ENCODE measurements at regions not wholly inside any gene's neighbourhood (a gene's known extent, or its start where the extent isn't known, plus 50 kb on each side); places are given as distances from the start of the nearest gene placed in this dataset.

DNA sequence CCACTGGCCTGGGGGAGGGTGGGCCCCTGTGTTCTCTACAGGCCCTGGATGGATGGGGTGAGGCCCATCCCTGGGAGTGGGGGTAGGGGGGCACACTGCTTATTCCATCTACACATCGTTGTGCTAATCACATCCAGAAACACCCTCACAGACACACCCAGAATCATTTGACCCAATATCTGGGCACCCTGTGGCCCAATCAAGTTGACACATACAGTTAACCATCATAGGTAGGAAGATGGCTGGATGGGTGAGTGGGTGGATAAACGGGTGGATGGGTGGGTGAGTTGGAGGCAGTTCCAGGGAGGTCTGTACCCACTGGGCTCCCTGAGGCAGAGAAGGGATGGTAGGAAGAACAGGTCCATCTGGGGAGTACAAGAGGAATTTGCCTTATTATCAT lies 81.3 kb upstream of the LINC01488 start:
- Mint-ChIP-seq H3K9me3 (peaks cover 16% of the 10 kb centered on the region in 2 donors), H3K27ac (no peak overlapping the region), H3K4me1 (peaks cover 17 to 23% of the 10 kb centered on the region in 2 donors), H3K36me3 (peaks cover 5 to 6% of the 10 kb centered on the region in 2 donors), H3K4me3 (no peak overlapping the region), H3K27me3 (no peaks in the 10 kb centered on the region)
- no peak for ATAC-seq (replicated peaks)
- no peak for DNase-seq

- Mint-ChIP-seq H3K9me3 (peaks cover 16 to 18% of the 10 kb centered on the region in 2 donors), H3K27ac (no peak overlapping the region)
These were observed 80.5 kb upstream of the LINC01488 start for GRCh38 chr11:69400771-69401590.

GRCh38 chr11:69401715-69402114 lies 79.7 kb upstream of the LINC01488 start:
- peak; percentile 65 to 87 for ATAC-seq (replicated peaks)
- Mint-ChIP-seq H3K4me1 (peaks cover 20 to 23% of the 10 kb centered on the region in 2 donors), H3K36me3 (peaks cover 5 to 6% of the 10 kb centered on the region in 2 donors)

More at GRCh38 chr11:69400771-69401590, 80.5 kb upstream of the LINC01488 start:
- Mint-ChIP-seq H3K4me3 (peak overlapping the region; percentile 2 to 7), H3K27me3 (no peaks in the 10 kb centered on the region), H3K36me3 (peaks cover 5 to 6% of the 10 kb centered on the region in 2 donors), H3K4me1 (peaks cover 20 to 23% of the 10 kb centered on the region in 2 donors)
- DNase-seq (no peak), ATAC-seq (replicated peaks) (no peak)

DNA sequence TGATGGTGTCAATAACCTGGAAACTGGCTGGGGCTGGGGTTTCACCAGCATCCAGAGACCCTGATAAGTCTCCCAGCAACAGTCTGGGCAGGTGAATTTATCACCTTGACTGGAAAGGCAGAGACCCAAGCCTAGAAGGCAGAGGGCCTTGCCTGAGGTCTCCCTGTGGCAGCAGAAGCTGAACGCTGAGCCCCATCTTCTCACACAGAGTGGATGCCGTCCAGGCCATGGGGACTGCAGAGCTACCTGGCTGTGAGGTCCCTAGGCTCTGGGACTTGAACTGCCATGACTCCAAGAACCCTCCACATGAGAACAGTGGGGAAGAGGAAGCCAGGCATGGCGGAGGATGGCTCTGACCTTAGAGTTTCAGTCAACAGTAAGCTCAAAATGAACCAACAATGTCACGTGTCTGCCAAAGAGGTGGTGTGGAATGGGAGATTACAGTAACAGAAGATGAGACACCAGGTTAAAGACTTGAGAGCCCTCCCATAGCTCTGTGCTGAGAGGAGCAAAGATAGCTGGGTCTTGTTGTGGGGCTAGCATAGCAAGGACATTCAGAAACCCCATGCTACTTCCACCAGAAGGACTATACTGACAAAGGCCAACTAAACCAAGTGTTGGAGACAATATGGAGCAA lies 79.1 kb upstream of the LINC01488 start:
- ATAC-seq (replicated peaks), result peak in 1 of 2 donors; percentile 14
- Mint-ChIP-seq H3K4me3 (no peak overlapping the region), H3K27ac (no peak overlapping the region)

More at GRCh38 chr11:69401715-69402114, 79.7 kb upstream of the LINC01488 start:
- Mint-ChIP-seq H3K27ac (no peak overlapping the region), H3K9me3 (peaks cover 16 to 18% of the 10 kb centered on the region in 2 donors), H3K27me3 (no peaks in the 10 kb centered on the region), H3K4me3 (no peak overlapping the region)
- no peak for DNase-seq

GRCh38 chr11:69403556-69404215 lies 77.8 kb upstream of the LINC01488 start:
- Mint-ChIP-seq H3K27ac (no peak overlapping the region), H3K4me1 (peaks cover 20% of the 10 kb centered on the region in 2 donors), H3K9me3 (peaks cover 16 to 18% of the 10 kb centered on the region in 2 donors), H3K36me3 (peaks cover 5 to 6% of the 10 kb centered on the region in 2 donors), H3K27me3 (peaks cover 3 to 4% of the 10 kb centered on the region in 2 donors), H3K4me3 (no peak overlapping the region)
- DNase-seq (no peak), ATAC-seq (replicated peaks) (no peak)

More for the DNA sequence above, 79.1 kb upstream of the LINC01488 start:
- Mint-ChIP-seq H3K36me3 (peaks cover 5 to 6% of the 10 kb centered on the region in 2 donors), H3K9me3 (peaks cover 16 to 18% of the 10 kb centered on the region in 2 donors), H3K4me1 (peaks cover 20 to 23% of the 10 kb centered on the region in 2 donors), H3K27me3 (no peaks in the 10 kb centered on the region)
- DNase-seq, result no peak

- DNase-seq, result no peak
- Mint-ChIP-seq H3K27me3 (peaks cover 11 to 13% of the 10 kb centered on the region in 2 donors), H3K4me1 (peaks cover 15 to 21% of the 10 kb centered on the region in 2 donors), H3K4me3 (no peak overlapping the region), H3K9me3 (peaks cover 11 to 13% of the 10 kb centered on the region in 2 donors), H3K27ac (no peak overlapping the region), H3K36me3 (peaks cover 5 to 6% of the 10 kb centered on the region in 2 donors)
- ATAC-seq (replicated peaks), result no peak
These were observed 75.4 kb upstream of the LINC01488 start for GRCh38 chr11:69406060-69406459.

DNA sequence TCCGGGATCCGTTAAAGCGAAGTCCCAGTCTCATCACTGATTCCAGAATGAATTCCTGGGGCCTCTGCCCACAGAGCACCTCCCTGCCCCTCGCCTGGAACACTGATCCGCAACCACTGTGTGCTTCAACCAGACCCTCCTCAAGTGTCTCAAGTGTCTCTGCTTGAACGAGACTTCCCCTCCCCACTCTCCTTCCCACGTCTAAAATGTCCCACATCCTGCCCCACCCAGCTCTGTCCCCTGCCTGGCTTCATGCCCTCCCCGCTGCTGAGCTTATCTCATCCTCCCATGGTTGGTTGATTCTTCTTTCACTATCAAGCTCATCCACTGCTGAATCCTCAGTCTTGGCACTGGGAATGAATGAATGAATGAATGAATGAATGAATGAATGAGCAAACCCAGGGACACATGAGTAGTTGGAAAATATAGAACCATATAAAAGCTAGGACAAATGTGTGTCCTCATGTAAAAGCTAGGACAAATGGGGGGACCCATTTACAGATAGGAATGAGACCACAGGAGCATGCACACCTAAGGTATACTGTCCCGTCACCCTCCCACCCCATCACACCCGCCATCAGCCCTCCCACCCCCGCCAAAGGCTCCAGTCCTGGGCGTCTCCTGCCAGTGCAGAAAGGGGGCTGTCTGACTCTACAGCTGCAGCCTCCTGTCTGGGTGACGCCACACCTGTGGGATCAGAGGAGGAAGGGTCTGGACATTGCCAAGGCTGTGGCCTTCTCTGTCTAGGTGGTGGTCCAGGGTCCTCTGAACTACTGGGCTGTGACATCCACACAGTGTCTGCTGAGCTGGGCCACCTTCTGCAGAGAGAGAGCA lies 71.4 kb upstream of the LINC01488 start:
- H3K27ac Mint-ChIP-seq, result peak overlapping the region; percentile 69
- H3K27me3 Mint-ChIP-seq, result peaks cover 23 to 25% of the 10 kb centered on the region in 2 donors
- no peak overlapping the region for H3K4me3 Mint-ChIP-seq
- ATAC-seq (replicated peaks), result no peak
- H3K9me3 Mint-ChIP-seq, result peaks cover 5 to 6% of the 10 kb centered on the region in 2 donors
- peaks cover 0 to 4% of the 10 kb centered on the region in 2 donors for H3K36me3 Mint-ChIP-seq
- DNase-seq, result no peak
- H3K4me1 Mint-ChIP-seq, result peaks cover 0 to 7% of the 10 kb centered on the region in 2 donors

DNA sequence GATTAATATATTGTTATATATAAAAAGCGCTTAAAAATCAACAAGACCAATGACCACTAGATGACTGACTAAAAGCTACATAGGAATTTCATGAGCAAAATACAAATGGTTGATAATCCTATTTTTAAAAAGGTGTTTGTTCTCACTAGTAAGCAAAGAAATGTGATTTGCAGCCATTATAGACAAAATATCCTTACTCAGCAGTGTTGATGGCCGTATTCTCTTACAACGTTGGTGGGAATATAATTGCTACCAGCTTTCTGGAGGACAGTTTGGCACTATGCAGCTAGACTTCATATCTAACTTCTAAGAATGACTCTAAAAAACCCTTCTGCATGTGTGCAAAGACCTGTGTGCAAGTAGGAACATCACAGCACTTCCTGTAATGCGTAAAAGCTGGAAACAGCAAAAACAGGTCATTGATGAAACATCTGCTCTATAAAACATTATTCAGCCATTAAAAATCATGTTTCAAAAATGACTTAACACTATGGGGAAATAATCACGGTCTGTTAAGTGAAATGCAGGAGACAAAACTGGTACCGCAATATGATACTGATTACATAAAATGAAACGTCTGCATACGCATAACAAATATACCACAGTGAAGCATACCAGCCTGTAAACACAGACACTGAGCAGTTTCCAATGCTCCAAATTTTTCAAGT lies 70.1 kb upstream of the LINC01488 start:
- Mint-ChIP-seq H3K4me1 (peaks cover 4 to 9% of the 10 kb centered on the region in 2 donors), H3K9me3 (peaks cover 3 to 5% of the 10 kb centered on the region in 2 donors), H3K4me3 (no peak overlapping the region), H3K27me3 (peaks cover 31 to 33% of the 10 kb centered on the region in 2 donors), H3K27ac (no peak overlapping the region), H3K36me3 (peaks cover 0 to 4% of the 10 kb centered on the region in 2 donors)
- DNase-seq, result no peak
- ATAC-seq (replicated peaks), result no peak

- Mint-ChIP-seq H3K4me1 (peaks cover 4 to 9% of the 10 kb centered on the region in 2 donors), H3K27me3 (peaks cover 31 to 33% of the 10 kb centered on the region in 2 donors), H3K27ac (no peak overlapping the region), H3K4me3 (no peak overlapping the region), H3K36me3 (peaks cover 0 to 4% of the 10 kb centered on the region in 2 donors), H3K9me3 (peaks cover 3 to 5% of the 10 kb centered on the region in 2 donors)
- ATAC-seq (replicated peaks) (no peak), DNase-seq (no peak)
These were observed 68.3 kb upstream of the LINC01488 start for GRCh38 chr11:69413015-69413801.

DNA sequence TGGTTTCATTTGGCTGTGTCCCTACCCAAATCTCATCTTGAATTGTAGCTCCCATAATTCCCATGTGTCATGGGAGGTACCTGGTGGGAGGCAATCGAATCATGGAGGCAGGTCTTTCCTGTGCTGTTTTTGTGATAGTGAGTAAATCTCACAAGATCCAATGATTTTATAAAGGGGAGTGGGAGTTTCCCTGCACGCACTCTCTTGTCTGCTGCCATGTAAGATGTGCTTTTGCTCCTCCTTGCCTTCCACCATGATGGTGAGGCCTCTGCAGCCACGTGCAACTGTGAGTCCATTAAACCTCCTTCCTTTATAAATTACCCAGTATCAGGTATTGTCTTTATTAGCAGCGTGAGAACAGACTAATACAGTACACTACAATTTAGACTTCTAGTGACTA lies 67.5 kb upstream of the LINC01488 start:
- H3K9me3 Mint-ChIP-seq, result peaks cover 3 to 5% of the 10 kb centered on the region in 2 donors
- ATAC-seq (replicated peaks) (no peak), DNase-seq (no peak)
- H3K36me3 Mint-ChIP-seq, result peaks cover 0 to 4% of the 10 kb centered on the region in 2 donors
- H3K27me3 Mint-ChIP-seq, result peaks cover 26 to 29% of the 10 kb centered on the region in 2 donors
- peaks cover 4 to 9% of the 10 kb centered on the region in 2 donors for H3K4me1 Mint-ChIP-seq
- no peak overlapping the region for H3K27ac Mint-ChIP-seq
- H3K4me3 Mint-ChIP-seq, result no peak overlapping the region

- Mint-ChIP-seq H3K27me3 (peaks cover 21 to 26% of the 10 kb centered on the region in 2 donors), H3K36me3 (peaks cover 0 to 4% of the 10 kb centered on the region in 2 donors), H3K4me1 (peaks cover 3 to 9% of the 10 kb centered on the region in 2 donors), H3K9me3 (peaks cover 3 to 5% of the 10 kb centered on the region in 2 donors), H3K4me3 (no peak overlapping the region), H3K27ac (no peak overlapping the region)
- ATAC-seq (replicated peaks) (no peak), DNase-seq (no peak)
These were observed 66.7 kb upstream of the LINC01488 start for GRCh38 chr11:69414773-69415187.

DNA sequence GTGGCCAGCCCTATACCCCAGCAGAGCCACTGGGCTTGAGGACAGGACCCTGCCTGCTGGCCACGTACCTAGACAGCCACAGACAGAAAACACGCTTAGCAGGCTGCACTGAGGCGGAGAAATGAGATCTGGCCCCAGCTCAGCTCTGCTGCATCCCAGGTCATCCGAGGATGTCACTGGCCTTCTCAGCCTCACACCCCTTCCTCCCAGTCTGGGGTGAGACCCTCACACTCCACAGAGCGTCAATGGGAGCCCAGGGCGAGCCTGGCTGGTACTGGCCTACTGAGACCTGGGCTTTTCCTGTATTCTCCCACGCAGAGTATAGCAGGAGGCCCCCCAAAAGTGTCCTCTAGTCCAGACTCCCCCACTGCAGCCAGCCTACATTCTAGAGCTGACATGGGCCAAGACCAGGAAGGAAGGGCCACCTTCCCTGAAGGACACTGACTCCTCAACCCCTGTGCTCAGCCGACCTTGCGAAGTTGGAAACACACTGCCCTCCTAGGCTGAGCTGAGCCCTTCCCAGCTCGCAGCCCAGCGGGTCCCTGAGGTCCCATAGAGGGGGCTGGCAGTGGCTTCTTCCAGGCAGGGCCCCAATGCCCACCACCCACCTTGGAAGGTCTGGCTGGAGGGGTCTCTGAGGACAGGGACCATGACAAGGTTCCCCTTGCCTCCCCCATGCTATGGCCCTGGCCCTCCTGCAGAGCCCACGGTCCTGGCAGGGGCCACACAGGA lies 65.9 kb upstream of the LINC01488 start:
- peak in 1 of 2 donors; percentile 7 for ATAC-seq (replicated peaks)

More for the DNA sequence above, 65.9 kb upstream of the LINC01488 start:
- H3K9me3 Mint-ChIP-seq, result peaks cover 3 to 5% of the 10 kb centered on the region in 2 donors
- H3K4me3 Mint-ChIP-seq, result no peak overlapping the region
- DNase-seq, result no peak
- H3K36me3 Mint-ChIP-seq, result peaks cover 0 to 4% of the 10 kb centered on the region in 2 donors
- peaks cover 17 to 22% of the 10 kb centered on the region in 2 donors for H3K27me3 Mint-ChIP-seq
- peaks cover 0 to 9% of the 10 kb centered on the region in 2 donors for H3K4me1 Mint-ChIP-seq
- no peak overlapping the region for H3K27ac Mint-ChIP-seq
